GM21360 (cell line): ENCODE measurements at regions not wholly inside any gene's neighbourhood (a gene's known extent, or its start where the extent isn't known, plus 50 kb on each side); places are given as distances from the start of the nearest gene placed in this dataset.
"Not testable (repeated sequence)": the region's sequence is repeated elsewhere in the genome, so short reads cannot be mapped to it uniquely, and the experiment has no call there.

Source experiments
- ATAC-seq: cut with Tn5 transposase; IDR thresholded peaks from one replicate; pipeline ENCODE4 v1.9.1; 2021; ENCODE audit warnings: mild to moderate bottlenecking, moderate library complexity; ENCODE audit not compliant: unreplicated experiment

DNA sequence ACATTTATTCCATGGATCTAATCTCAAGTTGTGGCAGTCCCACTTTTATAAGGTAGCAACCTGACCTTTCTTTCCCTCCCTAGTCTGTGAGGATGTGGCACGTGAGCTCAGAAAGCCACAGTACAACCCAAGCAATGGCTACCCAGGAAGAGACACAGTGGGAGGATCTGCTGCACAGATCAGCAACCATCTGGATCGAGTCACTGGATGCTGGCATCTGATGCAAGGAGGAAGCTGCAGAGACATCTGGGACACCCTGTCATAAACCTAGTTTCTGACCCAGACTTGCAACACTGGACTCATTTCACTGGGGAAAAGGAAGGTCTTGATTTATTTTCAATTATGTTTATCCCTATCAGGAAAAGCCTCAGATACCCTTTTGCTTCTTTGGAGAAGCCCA, 327.1 kb downstream of the PAPSS1 start:
- no peak for ATAC-seq

DNA sequence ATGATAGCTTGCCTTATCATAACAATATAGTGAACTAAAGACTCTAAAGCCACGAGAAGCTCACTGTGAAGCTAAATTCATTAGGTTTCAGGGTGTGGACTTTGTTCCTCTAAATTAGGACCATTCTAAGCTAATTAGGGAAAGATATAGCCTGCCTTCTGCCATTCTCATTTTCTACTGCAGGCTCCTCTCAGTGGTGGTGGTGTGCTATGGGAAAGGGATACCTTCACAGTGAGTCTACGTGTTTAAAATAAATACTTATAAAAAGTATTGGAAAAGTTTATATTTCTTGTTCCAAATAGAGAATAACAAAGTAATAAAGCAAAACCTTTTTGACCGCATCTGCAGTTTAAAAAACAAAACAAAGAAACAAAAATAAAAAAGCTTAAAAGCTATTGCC, 327.7 kb downstream of the PAPSS1 start:
- ATAC-seq: no peak

DNA sequence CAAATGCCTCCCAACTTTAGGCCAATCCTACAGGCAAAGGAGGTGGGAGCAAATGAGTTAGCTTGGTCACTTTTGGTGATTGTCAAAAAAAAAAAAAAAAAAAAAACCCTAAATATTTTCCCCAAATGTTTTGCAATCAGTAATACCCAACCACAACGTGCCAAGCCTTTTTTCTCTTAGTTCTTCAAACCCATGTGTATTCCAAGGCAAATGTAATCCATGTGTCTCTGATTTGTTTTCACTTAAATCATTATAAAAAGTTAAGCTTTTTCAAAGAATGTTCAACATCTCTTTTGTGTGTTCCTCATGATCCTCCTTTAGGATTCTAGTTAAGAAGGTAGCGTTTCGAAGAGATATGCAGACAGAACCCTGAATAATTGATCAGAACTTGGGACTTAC, 328.4 kb downstream of the PAPSS1 start:
- no peak for ATAC-seq

DNA sequence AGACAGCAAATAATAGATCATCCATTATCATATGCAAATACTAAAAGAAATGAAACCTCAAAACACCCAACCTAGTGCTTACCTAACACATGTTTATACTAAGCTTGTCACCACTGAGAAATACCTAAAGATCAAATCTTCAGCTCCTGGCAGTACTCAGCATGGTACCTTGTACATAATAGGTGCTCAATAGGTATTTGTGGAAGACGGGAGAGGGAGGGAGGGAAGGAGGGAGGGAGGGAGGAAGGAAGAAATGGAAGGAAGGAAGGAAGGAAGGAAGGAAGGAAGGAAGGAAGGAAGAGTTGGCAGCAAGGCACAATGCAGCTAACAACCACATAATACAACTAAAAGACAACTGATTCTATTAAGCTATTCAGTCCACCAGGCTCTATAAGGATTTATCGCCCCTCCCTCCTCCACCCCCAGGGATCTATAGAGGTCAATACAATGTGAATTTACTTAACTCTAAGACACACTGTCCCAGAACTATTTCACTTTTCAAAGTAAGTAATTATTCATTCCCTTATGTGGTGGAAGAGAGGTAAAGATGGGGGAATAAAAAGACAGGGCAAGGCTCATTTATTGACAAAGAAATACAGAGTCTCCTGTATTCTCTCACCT, 328.9 kb downstream of the PAPSS1 start:
- ATAC-seq: no peak

DNA sequence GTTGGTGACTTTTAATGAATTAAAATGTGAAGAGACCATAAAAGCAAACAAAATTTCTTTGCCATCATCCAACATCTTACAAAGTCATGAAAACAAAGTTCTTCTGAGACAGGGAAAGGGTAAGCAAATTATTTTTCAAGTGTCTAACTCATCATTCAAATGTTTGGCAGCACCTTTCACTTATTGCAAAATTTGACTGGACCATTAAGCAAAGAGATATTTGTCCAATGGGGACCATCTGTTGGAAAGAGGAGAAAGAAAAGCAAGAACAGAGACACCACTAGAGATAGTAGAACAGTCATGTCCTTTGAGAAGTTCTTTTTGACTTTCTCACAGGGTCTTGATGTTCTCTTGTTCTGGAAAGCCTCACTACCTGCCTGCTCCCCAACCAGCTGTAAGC, 330.1 kb downstream of the PAPSS1 start:
- ATAC-seq: no peak

DNA sequence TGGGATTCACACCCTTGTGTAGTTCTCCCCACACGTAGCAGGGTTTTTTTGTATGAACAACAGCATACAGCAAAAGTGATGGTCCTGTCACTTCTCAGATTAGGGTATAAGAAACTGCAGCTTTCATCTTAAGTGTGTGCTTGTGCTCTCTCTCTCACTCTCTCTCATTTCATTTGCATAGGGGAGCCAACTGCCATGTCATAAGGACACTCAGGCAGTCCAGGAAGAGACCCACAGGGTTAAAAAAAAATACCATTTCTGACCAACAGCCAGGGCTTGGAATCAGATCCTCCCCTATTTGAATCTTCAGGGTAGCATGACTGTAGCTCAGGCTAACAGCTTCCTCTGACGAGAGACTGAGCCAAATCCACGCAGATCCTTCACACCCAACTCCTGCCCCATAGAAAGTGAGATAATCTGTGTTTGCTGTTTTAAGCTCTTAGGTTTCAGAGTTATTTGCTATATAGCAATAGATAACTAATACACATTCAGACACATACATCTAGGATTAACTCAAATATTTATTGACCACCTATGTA, 331.2 kb downstream of the PAPSS1 start:
- peak; percentile 81 for ATAC-seq

DNA sequence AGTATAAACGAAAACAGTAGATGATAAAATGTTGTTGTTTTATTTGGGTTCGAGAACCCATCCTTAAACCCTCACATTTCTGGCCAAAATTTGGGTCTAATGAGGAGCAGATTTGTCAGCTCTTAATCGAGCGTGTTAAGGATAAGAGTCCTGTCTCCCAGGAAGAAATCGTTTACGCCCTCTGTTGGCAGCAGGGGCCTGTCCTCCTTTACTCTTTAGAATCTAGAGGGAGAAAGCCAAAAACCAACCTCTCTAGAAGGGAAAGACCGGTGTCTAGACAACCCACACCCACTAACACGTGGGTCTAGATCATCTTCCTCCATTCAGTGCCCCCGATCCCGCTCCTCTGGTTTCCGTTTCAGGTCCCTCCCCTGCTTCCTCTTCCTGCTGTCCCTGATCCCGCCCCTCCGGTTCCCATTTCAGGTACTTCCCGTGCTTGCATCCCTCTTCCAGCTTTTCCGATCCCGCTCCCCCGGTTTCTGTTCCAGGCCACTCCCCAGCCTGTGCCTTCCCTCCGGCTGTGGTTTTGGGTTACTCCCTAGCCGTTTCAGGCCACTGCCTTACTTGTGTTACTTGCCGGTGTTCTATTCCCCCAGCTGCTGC, 339.1 kb downstream of the PAPSS1 start:
- ATAC-seq: no peak

DNA sequence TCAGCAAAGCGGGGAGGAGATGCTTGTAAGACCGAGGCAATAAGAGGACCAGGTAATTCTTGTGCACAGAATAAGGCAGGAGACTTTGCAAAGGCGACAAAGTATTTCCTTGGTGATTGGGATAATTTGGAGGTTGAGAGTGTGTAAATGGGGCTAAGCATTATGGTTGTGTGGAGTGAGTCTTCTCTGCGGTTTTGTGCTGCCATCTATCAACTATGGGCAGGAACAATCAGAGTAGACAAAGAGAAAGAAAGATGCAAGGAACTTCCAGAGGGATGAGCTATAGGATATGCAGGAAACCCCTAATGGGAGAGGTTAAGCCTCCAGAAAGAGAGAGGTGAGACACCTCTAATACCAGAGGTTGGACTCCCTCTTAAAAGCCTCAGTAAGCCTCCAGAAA, 339.8 kb downstream of the PAPSS1 start:
- no peak for ATAC-seq

DNA sequence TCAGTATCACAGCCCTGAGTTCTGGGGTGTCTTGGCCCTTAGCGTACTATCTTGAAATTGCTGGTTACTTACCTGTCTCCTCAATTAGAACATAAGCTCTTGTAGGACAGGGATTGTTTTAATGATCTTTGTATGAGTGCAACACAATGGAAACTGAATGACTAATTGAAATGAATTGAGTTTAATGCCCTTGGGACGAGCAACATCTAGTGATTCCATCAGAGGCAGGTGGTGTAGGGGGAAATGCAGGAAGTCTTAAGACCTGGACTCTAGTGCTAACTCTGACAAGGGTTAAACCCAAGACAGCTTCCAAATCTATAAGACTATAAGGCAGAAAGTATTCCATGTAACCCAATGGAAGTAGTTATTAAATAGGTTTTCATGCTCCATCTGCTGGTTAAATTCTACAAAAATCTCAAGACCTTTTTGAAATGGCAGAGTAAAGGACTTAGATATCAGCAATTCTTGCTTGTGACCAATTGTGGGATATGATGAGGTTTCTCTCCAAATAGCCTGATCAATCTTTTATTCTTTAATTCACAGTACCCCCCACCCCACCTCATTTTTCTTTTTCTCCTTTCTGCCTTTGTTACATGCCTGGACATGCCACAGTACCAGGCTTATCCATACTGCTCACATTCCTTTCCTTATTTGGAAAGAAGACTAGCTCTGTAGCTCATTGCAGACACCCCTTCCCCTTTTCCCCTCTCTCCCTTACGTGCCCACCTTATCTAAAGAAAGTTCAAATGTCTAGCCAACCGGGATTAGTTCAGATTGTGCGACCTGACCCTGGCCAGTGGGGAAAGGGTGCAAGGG, 340.8 kb downstream of the PAPSS1 start:
- no peak for ATAC-seq

DNA sequence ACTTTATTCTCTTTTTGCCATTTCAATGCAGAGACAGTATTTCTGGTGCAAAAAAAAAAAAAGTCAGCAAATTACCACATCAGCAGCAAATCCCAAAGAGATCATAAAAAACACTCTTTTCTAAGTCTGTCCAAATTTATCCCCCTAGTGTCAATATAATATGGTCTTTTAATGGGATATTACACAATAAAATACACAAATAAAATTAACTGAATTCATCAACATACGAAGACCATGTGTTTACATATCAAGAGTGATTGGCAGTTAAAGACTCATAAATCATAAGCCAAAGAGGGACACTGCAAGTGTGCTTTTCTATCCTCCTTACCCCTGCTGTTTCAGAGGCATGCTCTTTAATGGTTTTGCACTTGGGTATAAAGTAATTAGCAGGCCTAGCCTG, 340.2 kb upstream of the DKK2 start:
- ATAC-seq: no peak

DNA sequence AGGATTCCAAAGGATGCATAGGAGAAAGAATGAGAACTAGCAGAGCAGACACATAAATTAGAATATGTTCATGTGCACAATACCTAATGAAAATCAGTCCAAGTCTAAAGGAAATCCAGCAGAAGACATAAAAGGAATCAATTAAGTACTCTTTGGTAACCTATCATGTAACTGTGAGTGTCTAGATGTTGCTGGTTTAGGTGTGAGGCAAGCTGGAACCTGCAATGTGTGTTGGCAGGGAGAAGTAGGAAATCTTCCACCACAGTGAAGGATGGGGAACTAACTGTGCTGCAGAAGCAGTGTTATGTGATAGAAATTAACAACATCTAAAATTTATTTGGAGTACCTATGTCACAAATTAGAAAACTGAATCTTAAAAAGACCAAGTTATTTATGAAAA, 330.8 kb upstream of the DKK2 start:
- no peak for ATAC-seq

DNA sequence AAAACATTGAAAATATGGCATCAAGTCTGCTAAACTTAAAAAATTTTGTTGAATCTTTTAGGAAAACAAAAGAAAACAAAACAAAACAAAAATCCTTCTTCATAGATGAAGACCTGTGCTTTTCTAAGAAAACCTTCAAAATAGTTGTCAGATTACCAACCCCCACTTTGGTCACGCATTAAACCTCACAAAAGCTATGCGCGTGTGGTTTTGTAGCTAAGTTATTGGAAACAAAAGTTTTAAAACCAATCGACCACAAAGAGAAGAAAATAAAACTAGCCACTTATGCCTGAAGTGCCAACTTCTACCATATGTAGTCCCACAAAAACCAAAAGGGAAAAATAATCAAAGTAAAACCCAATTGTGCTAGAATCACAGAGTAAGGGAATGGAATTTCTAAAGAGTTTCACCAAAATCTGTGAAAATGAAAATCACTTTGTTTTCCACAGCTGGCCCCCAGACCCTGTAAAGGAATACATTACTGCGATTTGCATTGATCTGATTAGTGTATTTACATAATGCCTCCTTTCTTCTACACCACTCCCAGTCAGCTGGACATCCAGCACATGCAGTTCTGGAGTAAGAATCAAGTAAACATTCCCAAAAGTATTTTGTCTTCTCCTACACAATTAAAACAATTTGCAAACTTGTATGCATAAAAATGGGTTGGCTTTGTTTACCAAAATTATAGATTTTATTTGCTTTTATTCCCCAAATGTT, 330.1 kb upstream of the DKK2 start:
- ATAC-seq: no peak

DNA sequence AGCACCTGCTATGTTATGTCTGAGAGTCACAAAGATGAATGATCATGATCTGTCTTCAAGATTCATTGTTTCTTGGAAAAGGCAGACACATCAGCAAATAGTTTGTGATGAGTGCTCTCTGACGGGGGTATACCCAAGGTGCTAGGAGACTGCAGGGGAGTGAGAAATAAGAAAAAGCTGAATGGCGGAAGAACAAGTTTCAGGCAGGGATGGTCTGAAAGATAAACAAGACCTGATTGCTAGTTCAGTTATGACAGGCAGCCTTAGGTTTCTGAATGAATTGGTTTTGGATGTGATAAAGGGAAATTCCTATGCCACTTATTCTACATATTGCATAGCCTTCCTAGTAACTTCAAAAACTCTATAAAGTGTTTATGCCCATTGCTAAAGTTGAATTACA, 327.0 kb upstream of the DKK2 start:
- no peak for ATAC-seq

DNA sequence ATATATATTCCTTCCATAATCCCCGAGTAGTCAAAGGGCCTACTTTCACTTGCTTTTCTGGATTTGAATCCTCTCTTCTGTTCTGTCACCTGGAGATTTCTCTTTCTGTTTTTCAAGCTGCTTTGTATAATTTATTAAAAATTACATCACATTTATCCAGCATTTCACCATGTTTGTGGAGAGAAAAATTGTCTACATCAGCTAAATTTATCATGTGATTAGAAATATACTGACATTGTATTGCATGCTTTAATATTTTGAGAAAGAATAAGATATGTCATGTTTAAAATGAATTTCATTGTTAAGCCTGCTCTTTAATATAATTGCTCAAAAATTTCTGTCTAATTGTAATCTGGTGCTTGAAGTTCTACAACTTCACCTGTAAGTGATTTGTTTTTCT, 323.1 kb upstream of the DKK2 start:
- no peak for ATAC-seq

DNA sequence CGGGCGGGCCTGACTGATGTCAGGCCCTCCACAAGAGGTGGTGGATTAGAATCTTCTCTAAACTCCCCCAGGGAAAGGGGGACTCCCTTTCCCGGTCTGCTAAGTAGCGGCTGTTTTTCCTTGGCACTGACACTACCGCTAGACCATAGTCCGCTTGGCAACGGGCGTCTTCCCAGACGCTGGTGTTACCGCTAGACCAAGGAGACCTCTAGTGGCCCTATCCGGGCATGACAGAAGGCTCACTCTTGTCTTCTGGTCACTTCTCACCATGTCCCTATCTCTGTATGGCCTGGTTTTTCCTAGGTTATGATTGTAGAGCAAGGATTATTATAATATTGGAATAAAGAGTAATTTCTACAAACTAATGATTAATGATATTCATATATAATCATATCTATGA, 318.2 kb upstream of the DKK2 start:
- ATAC-seq: not testable (repeated sequence)

DNA sequence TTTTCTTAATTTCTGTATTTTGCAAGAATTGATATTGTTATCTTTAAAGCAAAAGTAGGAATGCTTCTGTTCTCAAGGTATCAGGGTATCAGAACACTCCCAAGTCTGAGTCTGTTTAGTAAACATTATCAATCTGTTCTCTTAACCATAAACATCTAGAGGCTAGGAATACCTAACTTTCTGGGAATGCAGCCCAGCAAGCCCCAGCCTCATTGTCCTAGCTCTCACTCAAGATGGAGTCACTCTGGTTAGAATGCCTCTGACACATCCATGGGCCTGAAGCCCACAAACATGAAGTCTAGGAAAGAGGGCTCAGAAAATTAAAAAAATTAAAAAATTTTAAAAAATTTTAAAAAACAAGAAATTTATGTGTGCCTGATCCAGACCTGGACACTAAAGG, 315.1 kb upstream of the DKK2 start:
- no peak for ATAC-seq

DNA sequence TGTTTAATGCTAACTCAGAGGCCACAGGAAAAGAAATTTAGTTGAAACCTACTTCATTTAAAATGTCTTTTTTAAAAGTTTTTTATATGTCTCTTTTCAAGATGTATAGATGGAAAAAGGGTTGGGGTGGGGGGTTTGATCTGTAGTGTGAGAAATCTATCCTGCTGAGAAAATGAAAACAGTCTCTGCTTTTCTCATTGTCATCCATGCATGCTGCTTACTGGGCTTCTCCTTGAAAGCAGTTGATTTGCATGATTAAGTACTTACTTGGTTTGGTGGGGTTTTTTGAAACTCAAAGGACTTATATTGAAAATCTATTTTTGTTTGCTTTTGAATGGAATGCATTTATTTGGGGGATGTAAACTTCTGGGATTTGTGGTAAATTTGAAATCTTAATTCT, 313.6 kb upstream of the DKK2 start:
- no peak for ATAC-seq

DNA sequence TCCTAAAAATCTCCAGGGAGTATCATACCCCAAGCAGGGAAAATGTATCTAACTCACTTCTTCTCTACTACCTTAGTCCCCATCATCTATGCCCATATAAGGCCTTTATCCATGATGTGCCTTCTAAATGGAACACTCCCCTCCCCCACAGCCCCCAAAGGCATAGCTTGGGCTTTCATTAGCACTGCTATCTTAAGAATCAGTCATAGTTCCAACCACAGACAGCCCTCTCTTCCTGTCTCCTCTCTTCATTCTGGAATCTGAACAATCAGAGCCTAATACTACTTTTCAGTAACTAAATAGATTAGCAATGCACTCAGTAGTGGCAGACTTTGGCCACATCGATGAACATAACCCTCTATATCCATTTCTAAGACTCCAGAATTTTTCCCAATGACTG, 313.2 kb upstream of the DKK2 start:
- no peak for ATAC-seq

DNA sequence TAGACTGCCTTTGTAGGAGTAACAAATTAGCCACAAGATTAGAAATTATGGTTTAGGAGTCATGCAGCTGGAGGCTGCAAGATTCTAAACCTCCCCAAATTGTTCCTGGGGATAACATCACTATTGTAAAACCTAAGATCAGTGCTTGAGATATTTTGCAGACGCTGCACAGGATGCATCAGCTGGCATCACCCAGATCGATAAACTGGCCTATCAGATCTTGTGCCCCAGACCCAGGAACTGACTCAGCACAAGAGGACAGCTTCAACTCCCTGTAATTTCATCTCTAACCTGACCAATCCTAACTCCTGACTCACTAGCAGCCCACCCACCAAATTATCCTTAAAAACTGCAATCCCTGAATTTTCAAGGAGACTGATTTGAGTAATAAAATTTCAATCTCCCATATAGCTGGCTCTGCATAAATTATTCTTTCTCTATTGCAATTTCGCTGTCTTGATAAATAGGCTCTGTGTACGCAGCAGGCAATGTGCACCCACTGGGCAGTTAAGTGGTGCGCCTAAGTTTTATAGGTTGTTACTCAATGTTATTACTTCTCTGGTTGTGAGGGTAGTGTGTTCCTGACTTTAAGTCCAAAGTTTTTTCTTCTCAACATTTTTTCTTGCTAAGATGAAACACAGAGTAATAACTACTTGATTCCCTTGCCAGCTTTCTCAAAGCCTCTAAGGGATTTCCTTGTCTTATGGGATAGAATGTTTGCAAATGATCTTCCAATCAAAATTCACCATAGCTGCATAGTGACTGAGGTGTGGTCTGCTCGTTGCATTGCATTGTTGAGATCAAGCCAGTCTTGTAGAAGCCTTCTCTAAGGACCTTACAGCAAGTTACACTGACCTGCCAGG, 312.3 kb upstream of the DKK2 start:
- no peak for ATAC-seq

DNA sequence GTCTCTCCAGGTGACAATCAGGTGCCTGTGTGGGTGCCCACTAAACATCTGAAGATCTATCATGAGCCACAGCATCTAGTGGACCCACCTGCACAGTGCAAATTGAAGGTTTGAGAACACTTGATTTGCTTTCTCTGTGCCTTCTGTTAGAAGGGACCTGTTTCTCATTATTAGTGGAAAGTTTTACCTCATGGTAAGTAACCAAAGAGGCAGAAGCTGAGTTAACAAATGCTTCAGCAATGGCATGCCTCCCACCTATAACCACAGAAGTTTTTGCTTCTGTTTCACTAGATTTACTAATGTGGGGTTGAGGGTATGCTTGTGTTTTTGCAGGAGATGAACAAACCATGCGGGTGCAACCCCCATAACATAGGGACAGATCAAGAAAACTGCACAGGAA, 297.4 kb upstream of the DKK2 start:
- ATAC-seq: no peak

DNA sequence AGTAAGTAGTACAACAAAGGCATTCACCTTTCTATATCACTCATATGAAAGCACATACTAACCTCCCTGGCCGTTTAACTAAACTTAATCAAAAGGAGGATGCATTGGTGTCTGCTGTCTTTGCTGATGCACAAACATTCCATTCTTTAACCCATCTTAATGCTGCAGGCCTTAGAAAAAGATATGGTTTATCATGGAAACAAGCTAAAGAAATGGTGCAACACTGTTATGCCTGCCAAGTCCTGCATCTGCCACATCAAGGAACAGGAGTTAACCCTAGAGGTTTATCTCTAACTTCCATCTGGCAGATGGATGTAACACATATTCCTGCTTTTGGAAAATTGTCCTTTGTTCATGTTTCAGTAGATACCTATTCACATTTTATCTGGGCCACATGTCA, 296.5 kb upstream of the DKK2 start:
- not testable (repeated sequence) for ATAC-seq
